ENCODE measurements at regions not wholly inside any gene's neighbourhood (a gene's known extent, or its start where the extent isn't known, plus 50 kb on each side); places are given as distances from the start of the nearest gene placed in this dataset.

DNA sequence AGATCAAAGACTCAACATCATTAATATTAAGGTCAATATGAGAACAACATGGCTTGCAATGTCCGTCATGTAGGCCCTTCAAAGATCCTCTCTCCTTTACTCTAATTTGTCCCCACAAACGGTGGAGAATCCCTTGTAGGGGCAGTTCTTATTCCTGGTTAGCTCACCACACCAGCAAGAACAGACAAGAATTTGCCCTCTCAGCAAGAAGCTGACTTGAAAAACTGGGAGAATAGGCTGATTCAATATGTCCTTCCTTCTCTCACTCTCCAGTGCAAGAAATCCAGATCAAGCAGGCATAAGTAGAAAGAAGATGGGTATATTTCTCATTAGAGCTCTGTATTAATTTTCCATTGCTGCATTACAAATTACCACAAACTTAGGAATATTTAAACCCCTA, 704.2 kb upstream of the SLIT2 start:
- H3F3A ChIP-seq (ENCODE audit: insufficient read depth) = no peaks in the 10 kb centered on the region
- H3K9me2 ChIP-seq (replicated peaks; ENCODE audit: insufficient read depth, low read length) = no peaks in the 10 kb centered on the region
- no peaks in the 10 kb centered on the region for H3K36me3 ChIP-seq (ENCODE audit: low read length)
- no peak overlapping the region for H3K4me3 ChIP-seq (ENCODE audit: insufficient read depth, low read length, poor library complexity, severe bottlenecking)
- H4K20me1 ChIP-seq (ENCODE audit: low read depth, low read length) = no peaks in the 10 kb centered on the region
- H3K79me2 ChIP-seq (ENCODE audit: insufficient read depth, low read length) = no peaks in the 10 kb centered on the region
- H3K27me3 ChIP-seq (ENCODE audit: low read length) = no peaks in the 10 kb centered on the region
- no peak overlapping the region for H3K27ac ChIP-seq (ENCODE audit: low read depth, low read length)
- no peak overlapping the region for H2AFZ ChIP-seq (ENCODE audit: low read depth, low read length, severe bottlenecking)
- no peak overlapping the region for H3K4me2 ChIP-seq (ENCODE audit: low read depth, low read length, poor library complexity, severe bottlenecking)
- TF ChIP-seq, protein P1, sequence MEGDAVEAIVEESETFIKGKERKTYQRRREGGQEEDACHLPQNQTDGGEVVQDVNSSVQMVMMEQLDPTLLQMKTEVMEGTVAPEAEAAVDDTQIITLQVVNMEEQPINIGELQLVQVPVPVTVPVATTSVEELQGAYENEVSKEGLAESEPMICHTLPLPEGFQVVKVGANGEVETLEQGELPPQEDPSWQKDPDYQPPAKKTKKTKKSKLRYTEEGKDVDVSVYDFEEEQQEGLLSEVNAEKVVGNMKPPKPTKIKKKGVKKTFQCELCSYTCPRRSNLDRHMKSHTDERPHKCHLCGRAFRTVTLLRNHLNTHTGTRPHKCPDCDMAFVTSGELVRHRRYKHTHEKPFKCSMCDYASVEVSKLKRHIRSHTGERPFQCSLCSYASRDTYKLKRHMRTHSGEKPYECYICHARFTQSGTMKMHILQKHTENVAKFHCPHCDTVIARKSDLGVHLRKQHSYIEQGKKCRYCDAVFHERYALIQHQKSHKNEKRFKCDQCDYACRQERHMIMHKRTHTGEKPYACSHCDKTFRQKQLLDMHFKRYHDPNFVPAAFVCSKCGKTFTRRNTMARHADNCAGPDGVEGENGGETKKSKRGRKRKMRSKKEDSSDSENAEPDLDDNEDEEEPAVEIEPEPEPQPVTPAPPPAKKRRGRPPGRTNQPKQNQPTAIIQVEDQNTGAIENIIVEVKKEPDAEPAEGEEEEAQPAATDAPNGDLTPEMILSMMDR (IDR thresholded peaks at IDR 0.05; ENCODE audit: insufficient read depth, low read length, poor library complexity, severe bottlenecking) = no peak
- no peak for TF ChIP-seq EZH2phosphoT487 (conservative IDR thresholded peaks at IDR 0.05; ENCODE audit: low read length)
- no peak overlapping the region for H3K9ac ChIP-seq (ENCODE audit: low read length)
- no peaks in the 10 kb centered on the region for H3K9me3 ChIP-seq (ENCODE audit: insufficient read depth, low read length)

DNA sequence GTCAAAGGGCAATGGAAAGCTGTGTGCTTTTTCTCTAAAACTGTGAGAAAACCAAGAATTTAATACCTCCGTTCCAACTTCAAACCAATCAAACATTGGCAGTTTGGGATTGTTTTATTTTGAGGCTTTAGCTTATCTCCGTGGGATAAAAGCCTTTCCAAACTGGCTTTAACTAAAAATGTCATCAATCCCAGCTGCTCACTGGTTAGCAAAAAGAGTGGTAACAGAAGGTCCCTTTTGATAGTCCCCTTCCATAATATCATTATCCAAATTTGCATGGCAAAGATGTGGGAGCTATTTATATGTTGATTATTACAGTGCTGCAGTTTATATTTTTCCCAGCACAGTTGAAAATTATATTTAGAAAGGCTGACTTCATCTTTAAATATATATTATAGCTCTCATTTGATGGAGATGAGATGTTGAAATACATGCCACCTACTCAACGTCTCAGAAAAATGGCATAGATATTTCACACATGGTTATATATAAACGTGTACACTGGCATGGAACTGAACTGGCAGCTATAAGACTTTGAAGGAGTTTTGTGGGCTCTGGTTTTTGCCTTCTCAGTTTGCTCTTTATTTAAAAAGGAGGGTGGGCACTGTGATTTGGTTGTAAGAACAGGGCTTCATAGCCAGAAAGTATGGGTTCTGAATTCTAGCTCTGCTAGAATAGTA, 707.1 kb upstream of the SLIT2 start:
- H3K27ac ChIP-seq (ENCODE audit: low read depth, low read length) = no peak overlapping the region
- H3K79me2 ChIP-seq (ENCODE audit: insufficient read depth, low read length) = no peaks in the 10 kb centered on the region
- no peaks in the 10 kb centered on the region for H3K9me3 ChIP-seq (ENCODE audit: insufficient read depth, low read length)
- H3K4me2 ChIP-seq (ENCODE audit: low read depth, low read length, poor library complexity, severe bottlenecking) = no peak overlapping the region
- no peak overlapping the region for H3K9ac ChIP-seq (ENCODE audit: low read length)
- no peaks in the 10 kb centered on the region for H4K20me1 ChIP-seq (ENCODE audit: low read depth, low read length)
- no peaks in the 10 kb centered on the region for H3K27me3 ChIP-seq (ENCODE audit: low read length)
- H3F3A ChIP-seq (ENCODE audit: insufficient read depth) = no peaks in the 10 kb centered on the region
- no peak for TF ChIP-seq EZH2phosphoT487 (conservative IDR thresholded peaks at IDR 0.05; ENCODE audit: low read length)
- TF ChIP-seq, protein P1 (IDR thresholded peaks at IDR 0.05; ENCODE audit: insufficient read depth, low read length, poor library complexity, severe bottlenecking) = no peak
- H2AFZ ChIP-seq (ENCODE audit: low read depth, low read length, severe bottlenecking) = no peak overlapping the region
- H3K36me3 ChIP-seq (ENCODE audit: low read length) = no peaks in the 10 kb centered on the region
- no peaks in the 10 kb centered on the region for H3K9me2 ChIP-seq (replicated peaks; ENCODE audit: insufficient read depth, low read length)
- H3K4me3 ChIP-seq (ENCODE audit: insufficient read depth, low read length, poor library complexity, severe bottlenecking) = no peak overlapping the region

DNA sequence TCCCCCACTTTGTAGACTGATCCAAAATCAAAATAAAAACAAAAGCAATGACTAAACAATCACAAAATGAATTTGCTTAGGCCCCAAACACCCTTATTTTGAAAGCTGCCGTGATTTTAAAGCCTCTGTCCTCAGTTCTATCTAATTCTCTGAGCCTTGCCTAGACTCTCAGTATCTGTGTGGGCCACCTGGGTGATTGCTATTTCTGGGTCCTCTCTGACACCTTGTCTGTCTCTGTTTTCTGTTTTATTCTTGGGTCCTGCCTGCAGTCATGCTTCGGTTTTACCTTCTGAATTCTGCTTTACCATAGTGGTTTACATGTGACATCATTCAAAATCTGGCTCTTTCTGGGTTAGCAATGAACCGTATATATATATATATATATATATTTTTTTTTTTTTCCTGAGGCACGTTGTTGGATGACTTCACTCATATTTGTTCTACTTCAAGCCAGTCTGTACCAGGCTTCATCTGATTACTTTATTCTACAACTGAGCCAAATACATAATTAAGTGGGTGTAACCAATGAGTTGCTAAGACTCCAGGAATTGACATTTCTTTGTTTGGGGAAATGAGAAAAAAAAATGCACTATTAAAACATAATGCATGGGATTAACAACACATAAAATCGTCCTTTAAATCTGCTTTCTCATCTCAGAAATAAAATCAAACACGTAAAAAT, 710.7 kb upstream of the SLIT2 start:
- Histone ChIP-seq H3K9ac (ENCODE audit: low read length) (no peak overlapping the region), H4K20me1 (ENCODE audit: low read depth, low read length) (no peaks in the 10 kb centered on the region), H3K36me3 (ENCODE audit: low read length) (no peaks in the 10 kb centered on the region), H3K27me3 (ENCODE audit: low read length) (no peaks in the 10 kb centered on the region), H3K9me2 (replicated peaks; ENCODE audit: insufficient read depth, low read length) (no peaks in the 10 kb centered on the region), H3K4me3 (ENCODE audit: insufficient read depth, low read length, poor library complexity, severe bottlenecking) (no peak overlapping the region), H3K79me2 (ENCODE audit: insufficient read depth, low read length) (no peaks in the 10 kb centered on the region), H2AFZ (ENCODE audit: low read depth, low read length, severe bottlenecking) (no peak overlapping the region), H3K4me2 (ENCODE audit: low read depth, low read length, poor library complexity, severe bottlenecking) (peak overlapping the region; percentile 15), H3F3A (ENCODE audit: insufficient read depth) (no peaks in the 10 kb centered on the region), H3K27ac (ENCODE audit: low read depth, low read length) (no peak overlapping the region), H3K9me3 (ENCODE audit: insufficient read depth, low read length) (no peaks in the 10 kb centered on the region)
- TF ChIP-seq, protein P1 (IDR thresholded peaks at IDR 0.05; ENCODE audit: insufficient read depth, low read length, poor library complexity, severe bottlenecking) = no peak
- no peak for TF ChIP-seq EZH2phosphoT487 (conservative IDR thresholded peaks at IDR 0.05; ENCODE audit: low read length)

Data from SU-DHL-6 (cell line).